ENCODE measurements at regions not wholly inside any gene's neighbourhood (a gene's known extent, or its start where the extent isn't known, plus 50 kb on each side); places are given as distances from the start of the nearest gene placed in this dataset.
"Not testable (repeated sequence)": the region's sequence is repeated elsewhere in the genome, so short reads cannot be mapped to it uniquely, and the experiment has no call there.

DNA sequence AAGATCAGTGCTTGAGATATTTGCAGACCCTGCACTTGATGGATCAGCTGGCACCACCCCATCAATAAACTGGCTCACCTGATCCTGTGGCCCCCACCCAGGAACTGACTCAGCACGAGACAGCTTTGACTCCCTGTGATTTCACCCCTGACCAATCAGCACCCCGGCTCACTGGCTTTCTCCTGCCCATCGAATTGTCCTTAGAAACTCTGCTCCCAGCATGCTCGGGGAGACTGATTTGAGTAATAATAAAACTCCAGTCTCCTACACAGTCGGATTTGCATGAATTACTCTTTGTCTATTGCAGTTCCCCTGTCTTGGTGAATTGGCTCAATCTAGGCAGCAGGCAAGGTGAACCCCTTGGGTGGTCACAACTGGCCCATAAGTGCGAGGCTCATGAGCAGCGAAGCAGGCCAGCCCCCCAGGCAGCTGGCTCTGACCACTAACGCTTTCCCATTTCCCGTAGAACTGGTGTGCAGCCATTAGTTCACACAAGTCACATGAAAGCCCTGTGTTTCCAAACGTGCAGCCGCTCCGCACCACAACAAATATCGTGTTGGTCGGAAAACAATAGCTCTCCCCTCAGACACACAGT is 79.6 kb downstream of the RSPH3 start:
- DNase-seq (ENCODE audit: low spot score) = no peak

DNA sequence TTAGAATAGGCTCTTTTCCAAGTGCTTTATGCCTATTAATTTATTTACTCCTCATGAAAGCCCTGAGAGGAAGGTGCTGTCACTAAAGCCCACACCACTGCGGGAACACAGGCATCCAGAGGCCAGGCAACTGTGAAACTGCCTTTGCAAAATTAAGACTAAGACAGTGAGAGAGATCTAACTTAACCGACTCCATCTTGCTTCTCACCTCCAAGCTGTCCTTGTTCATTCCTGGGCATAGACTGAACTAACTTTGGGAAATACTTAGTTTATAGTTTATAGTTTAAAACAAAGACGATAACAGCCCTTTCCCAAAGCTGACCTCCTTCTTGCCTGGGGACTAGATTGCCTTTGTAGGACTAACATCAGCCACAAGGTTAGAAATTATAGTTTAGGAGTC is 80.1 kb downstream of the RSPH3 start:
- DNase-seq (ENCODE audit: low spot score) = no peak

- no peak for DNase-seq (ENCODE audit: low spot score)
These were observed 83.4 kb downstream of the RSPH3 start for GRCh38 chr6:158916617-158917016.

GRCh38 chr6:158914923-158915322 is 85.1 kb downstream of the RSPH3 start:
- DNase-seq (ENCODE audit: low spot score) = no peak

DNA sequence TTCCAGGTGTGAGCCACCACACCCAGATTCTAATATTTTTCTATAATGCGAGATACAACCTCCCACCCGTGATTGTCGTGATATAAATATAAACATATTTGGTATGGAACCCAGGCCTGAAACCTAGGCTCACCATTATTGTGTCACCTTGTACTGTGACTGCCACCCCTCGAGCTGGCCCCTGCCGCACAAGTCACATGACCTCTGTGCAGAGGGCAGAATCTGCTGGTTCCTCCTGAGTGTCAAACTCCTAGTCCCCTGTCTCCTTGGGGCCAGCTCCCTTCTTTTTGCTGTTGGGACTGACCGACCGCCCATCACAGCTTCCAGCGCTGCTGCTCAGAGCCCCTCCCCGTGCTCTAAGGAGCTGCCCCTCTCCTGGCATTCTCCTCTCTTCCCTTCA is 86.4 kb downstream of the RSPH3 start:
- DNase-seq (ENCODE audit: low spot score) = no peak

- no peak for DNase-seq (ENCODE audit: low spot score)
These were observed 87.3 kb downstream of the RSPH3 start for GRCh38 chr6:158912655-158913054.

- DNase-seq (ENCODE audit: low spot score) = no peak
These were observed 88.1 kb downstream of the RSPH3 start for GRCh38 chr6:158911746-158912480.

- DNase-seq (ENCODE audit: low spot score) = no peak
These were observed 89.2 kb downstream of the RSPH3 start for GRCh38 chr6:158910484-158911440.

- DNase-seq (ENCODE audit: low spot score) = no peak
These were observed 90.1 kb downstream of the RSPH3 start for GRCh38 chr6:158909938-158910337.

GRCh38 chr6:158908606-158909005 is 89.4 kb upstream of the EZR start:
- no peak for DNase-seq (ENCODE audit: low spot score)

GRCh38 chr6:158907931-158908330 is 88.8 kb upstream of the EZR start:
- DNase-seq (ENCODE audit: low spot score) = no peak

DNA sequence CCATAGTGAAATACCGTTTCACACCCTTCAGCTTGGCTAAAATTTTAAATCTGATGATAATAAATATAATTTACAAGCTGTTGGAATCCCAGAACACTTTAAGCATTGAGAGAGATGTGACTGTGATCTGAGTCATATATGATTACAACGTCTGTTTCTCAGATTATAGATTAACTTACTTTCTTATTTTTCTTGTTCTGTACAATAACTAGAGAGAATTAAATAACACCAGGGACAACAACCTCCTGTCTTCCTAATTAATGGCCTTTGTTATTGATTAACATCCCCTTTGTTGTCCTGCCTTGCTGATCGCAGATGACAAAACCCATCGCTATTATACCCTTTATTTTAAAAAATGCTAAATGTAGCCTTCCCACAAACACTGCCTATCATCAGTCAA is 87.8 kb upstream of the EZR start:
- no peak for DNase-seq (ENCODE audit: low spot score)

DNA sequence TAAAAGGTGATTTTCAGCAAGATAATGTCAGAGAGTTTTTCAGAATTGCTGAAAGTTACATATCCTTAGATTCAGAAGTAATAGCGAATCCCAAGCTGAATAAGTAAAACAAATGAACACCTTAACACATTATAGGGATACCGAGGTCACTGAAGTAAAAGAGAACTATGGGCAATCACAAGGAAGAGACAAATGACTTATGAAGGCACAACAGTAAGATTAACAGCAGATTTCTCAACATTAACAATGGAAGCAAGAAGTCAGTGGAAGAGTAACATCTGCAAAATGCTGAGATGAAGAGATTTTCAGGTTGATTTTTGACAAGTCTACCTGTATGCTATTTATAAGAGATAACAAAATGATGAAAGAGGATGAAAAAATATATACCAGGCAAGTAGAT is 86.1 kb upstream of the EZR start:
- DNase-seq (ENCODE audit: low spot score) = no peak

DNA sequence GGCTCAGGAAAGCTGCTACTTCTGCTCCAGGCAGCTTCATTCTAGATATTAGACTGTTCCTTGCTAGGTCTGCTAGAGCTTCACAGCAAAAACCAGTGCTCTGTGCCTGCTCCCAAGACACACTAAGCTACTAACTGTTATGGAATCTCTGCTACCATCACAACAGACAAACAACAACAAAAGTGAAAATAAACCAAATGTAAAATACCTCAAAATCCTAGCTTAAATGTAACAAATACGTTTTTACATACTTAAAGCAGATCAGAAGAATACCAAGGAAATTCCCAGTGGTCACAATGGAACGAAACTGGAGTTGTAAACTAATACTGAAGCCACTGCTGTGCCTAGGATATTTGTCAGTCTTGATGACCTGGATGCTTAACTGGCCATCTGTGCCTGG is 84.6 kb upstream of the EZR start:
- no peak for DNase-seq (ENCODE audit: low spot score)

GRCh38 chr6:158900663-158901312 is 81.6 kb upstream of the EZR start:
- no peak for DNase-seq (ENCODE audit: low spot score)

GRCh38 chr6:158897236-158897635 is 78.1 kb upstream of the EZR start:
- DNase-seq (ENCODE audit: low spot score) = no peak

GRCh38 chr6:158895661-158896060 is 76.5 kb upstream of the EZR start:
- DNase-seq (ENCODE audit: low spot score) = no peak

GRCh38 chr6:158894193-158894592 is 75.0 kb upstream of the EZR start:
- no peak for DNase-seq (ENCODE audit: low spot score)

- no peak for DNase-seq (ENCODE audit: low spot score)
These were observed 73.1 kb upstream of the EZR start for GRCh38 chr6:158892266-158892665.

DNA sequence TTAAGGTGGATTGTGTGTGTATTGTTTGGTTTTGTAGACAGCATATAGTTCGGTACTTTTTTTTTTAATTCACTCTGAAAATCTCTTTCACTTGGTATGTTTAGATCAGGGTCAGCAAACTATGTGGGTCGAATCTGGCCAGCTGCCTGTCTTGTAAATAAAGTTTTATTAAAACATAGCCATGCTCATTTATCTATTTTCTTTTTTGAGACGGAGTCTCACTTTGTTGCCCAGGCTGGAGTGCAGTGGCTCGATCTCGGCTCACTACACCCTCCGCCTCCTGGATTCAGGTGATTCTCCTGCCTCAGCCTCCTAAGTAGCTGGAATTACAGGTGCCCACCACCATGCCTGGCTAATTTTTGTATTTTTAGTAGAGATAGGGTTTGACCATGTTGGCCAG is 72.4 kb upstream of the EZR start:
- not testable (repeated sequence) for DNase-seq (ENCODE audit: low spot score)

DNA sequence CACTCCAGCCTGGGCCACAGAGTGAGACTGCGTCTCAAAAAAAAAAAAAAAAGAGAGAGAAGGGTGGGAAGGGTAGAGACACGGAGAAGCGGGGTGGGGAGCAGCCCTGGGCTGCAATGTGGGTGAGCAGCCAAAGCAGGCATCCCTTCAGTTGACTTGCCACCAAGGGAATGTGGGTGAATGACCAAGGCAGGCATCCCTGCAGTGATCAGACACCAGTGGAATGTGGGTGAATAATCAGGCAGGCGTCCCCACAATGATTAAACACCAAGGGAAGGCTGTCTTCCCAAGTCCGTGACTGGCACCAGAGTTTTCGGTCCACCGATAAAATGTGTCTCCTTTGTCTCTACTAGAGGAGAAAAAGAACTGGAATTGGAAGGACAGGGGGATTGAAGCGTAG is 69.0 kb upstream of the EZR start:
- not testable (repeated sequence) for DNase-seq (ENCODE audit: low spot score)

GRCh38 chr6:158886346-158886977 is 67.3 kb upstream of the EZR start:
- DNase-seq (ENCODE audit: low spot score) = not testable (repeated sequence)
